Neutrophil (primary cell): ENCODE measurements at regions not wholly inside any gene's neighbourhood (a gene's known extent, or its start where the extent isn't known, plus 50 kb on each side); places are given as distances from the start of the nearest gene placed in this dataset.

Source experiments
- H3K27ac ChIP-seq: fragments of 200-600 bp; sonication (generic); 2 replicates; pipeline ENCODE4 v1.5.1; 2016; ENCODE audit warnings: mild to moderate bottlenecking, moderate library complexity
- H3K27me3 ChIP-seq: fragments of 200-600 bp; sonication (generic); 2 replicates; pipeline ENCODE4 v1.6.0; 2016; ENCODE audit warnings: mild to moderate bottlenecking
- H3K36me3 ChIP-seq: fragments of 200-600 bp; sonication (generic); 2 replicates; pipeline ENCODE4 v1.5.1; 2017
- H3K4me1 ChIP-seq, 2 experiments: fragments of 200-600 bp in 1 of 2; sonication (generic) in 1 of 2; 1 replicate in 1 of 2; 2 replicates in 1 of 2; pipeline versions ENCODE4 v1.5.1 to v1.6.1; 2013 to 2016; ENCODE audit warnings: low read depth in 1 of 2, low read length in 1 of 2, mild to moderate bottlenecking in 1 of 2, moderate library complexity in 1 of 2; ENCODE audit not compliant: control insufficient read depth in 1 of 2, insufficient read depth in 1 of 2
- H3K4me3 ChIP-seq, 2 experiments: fragments of 200-600 bp in 1 of 2; sonication (generic) in 1 of 2; 1 replicate in 1 of 2; 2 replicates in 1 of 2; pipeline ENCODE4 v1.5.1; 2013 to 2016; ENCODE audit warnings: low read depth in 1 of 2, low read length in 1 of 2, mild to moderate bottlenecking in 1 of 2, moderate library complexity in 1 of 2
- H3K9me3 ChIP-seq: fragments of 200-600 bp; sonication (generic); 2 replicates; pipeline ENCODE4 v1.5.1; 2016
- CTCF ChIP-seq: fragments of 200-600 bp; sonication (generic); IDR thresholded peaks from 2 replicates; pipeline ENCODE4 v1.5.1; 2016; ENCODE audit warnings: antibody characterized with exemption

- Histone ChIP-seq H3K4me1 (no peaks in the 10 kb centered on the region), H3K4me3 (no peak overlapping the region), H3K36me3 (no peaks in the 10 kb centered on the region), H3K27me3 (no peaks in the 10 kb centered on the region), H3K27ac (no peak overlapping the region), H3K9me3 (no peaks in the 10 kb centered on the region)
- no peak for TF ChIP-seq CTCF
Observed at GRCh38 chrX:128334821-128335220, 282.6 kb upstream of the ACTRT1 start.

DNA sequence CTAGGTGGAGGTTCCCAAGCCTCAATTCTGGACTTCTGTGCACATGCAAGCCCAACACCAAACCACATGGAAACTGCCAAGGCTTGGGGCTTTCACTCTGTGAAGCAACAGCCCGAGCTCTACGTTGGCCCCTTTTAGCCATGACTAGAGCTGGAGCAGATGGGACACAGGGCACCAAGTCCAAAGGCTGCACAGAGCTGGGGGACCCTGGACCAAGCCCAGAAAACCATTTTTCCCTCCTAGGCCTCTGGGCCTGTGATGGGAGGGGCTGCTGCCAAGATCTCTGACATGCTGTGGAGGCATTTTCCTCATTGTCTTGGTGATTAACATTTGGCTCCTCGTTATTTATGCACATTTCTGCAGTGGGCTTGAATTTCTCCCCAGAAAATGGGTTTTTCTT lies 258.7 kb upstream of the ACTRT1 start:
- no peaks in the 10 kb centered on the region for H3K9me3 ChIP-seq
- no peaks in the 10 kb centered on the region for H3K27me3 ChIP-seq
- H3K4me3 ChIP-seq = no peak overlapping the region
- H3K27ac ChIP-seq = no peak overlapping the region
- H3K4me1 ChIP-seq = no peaks in the 10 kb centered on the region
- no peaks in the 10 kb centered on the region for H3K36me3 ChIP-seq
- no peak for TF ChIP-seq CTCF

DNA sequence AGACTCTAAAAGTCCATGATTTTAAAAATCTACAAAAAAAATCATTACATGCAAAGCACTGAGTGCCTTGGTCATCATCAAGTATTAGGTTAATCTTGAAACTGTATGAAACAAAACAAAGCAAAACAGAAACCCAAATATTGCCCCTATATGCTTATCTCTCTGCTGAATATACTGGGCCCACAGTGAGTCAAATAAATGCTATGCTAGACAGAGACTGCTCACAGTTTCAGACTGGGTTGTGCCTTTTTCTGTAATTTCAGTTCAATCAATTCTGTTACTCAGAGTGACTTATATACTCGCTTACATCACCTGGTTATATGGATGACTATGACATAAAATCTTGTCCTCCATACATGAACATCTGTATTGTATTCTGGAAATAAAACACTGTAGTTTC lies 257.1 kb upstream of the ACTRT1 start:
- H3K27me3 ChIP-seq = no peaks in the 10 kb centered on the region
- no peak for TF ChIP-seq CTCF
- H3K27ac ChIP-seq = no peak overlapping the region

DNA sequence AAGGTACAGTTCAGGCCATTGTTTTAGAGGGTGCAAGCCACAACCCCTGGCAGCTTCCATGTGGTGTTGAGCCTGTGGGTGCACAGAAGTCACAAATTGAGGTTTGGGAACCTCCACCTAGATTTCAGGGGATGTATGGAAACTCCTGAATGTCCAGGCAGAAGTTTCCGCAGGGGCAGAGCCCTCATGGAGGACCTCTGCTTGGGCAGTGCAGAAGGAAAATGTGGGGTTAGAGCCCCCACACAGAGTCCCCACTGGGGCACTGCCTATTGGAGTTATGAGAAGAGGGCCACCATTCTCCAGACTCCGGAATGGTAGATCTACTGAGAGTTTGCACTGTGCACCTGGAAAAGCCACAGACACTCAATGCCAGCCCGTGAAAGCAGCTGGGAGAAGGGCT lies 242.0 kb upstream of the ACTRT1 start:
- no peak for TF ChIP-seq CTCF
- Histone ChIP-seq H3K27me3 (no peaks in the 10 kb centered on the region), H3K4me3 (no peak overlapping the region), H3K36me3 (no peaks in the 10 kb centered on the region), H3K4me1 (no peaks in the 10 kb centered on the region), H3K9me3 (no peaks in the 10 kb centered on the region), H3K27ac (no peak overlapping the region)

More for the DNA sequence above, 257.1 kb upstream of the ACTRT1 start:
- Histone ChIP-seq H3K36me3 (no peaks in the 10 kb centered on the region), H3K4me1 (no peaks in the 10 kb centered on the region), H3K9me3 (no peaks in the 10 kb centered on the region), H3K4me3 (no peak overlapping the region)

DNA sequence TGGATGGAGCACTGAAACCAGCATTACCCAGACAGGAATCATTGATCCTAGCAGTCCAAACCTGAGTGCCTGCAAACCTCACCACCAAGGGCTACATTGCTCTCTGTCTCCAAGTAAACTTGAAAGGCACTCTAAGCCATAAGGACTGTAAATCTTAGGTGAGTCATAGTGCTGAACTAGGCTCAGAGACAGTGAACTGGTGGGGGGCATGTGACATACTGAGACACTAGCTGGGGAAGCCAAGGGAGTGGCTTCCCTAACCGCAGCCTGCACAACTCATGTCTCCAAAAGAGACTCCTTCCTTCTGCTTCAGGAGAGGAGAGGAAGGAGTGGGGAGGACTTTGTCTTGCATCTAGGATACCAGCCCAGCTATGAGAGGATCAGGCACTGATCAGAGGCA lies 235.5 kb upstream of the ACTRT1 start:
- TF ChIP-seq CTCF = no peak
- H3K4me3 ChIP-seq = no peak overlapping the region
- H3K4me1 ChIP-seq = no peaks in the 10 kb centered on the region
- H3K36me3 ChIP-seq = no peaks in the 10 kb centered on the region
- H3K27me3 ChIP-seq = no peaks in the 10 kb centered on the region
- no peaks in the 10 kb centered on the region for H3K9me3 ChIP-seq
- no peak overlapping the region for H3K27ac ChIP-seq

- Histone ChIP-seq H3K9me3 (no peaks in the 10 kb centered on the region), H3K27ac (no peak overlapping the region), H3K4me3 (no peak overlapping the region), H3K4me1 (no peaks in the 10 kb centered on the region), H3K27me3 (no peaks in the 10 kb centered on the region), H3K36me3 (no peaks in the 10 kb centered on the region)
- TF ChIP-seq CTCF = no peak
Observed at GRCh38 chrX:128250621-128251020, 198.4 kb upstream of the ACTRT1 start.
